ENCODE measurements at regions not wholly inside any gene's neighbourhood (a gene's known extent, or its start where the extent isn't known, plus 50 kb on each side); places are given as distances from the start of the nearest gene placed in this dataset.
"Not testable (repeated sequence)": the region's sequence is repeated elsewhere in the genome, so short reads cannot be mapped to it uniquely, and the experiment has no call there.

DNA sequence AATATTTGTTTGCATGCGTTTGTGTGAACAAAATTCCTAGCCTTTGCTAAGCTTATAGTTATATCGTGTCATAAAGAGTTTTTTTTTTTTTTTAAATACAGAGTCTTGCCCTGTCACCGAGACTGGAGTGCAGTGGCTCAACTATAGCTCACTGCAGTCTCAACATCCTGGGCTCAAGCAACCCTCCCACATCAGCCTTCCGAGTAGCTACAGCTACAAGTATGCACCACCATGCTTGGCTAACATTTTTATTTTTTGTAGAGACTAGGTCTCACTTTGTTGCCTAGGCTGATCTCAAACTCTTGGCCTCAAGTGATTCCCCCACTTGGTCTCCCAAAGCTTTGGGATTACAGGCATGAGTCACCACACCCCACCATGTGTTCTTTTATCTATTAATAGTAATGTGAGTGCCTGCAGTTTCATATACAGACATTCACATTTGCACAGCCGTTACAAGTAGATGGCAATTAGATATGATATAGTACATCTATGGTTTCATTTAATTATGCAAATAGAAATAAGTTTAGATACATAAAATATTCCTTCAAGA is 848.6 kb downstream of the PDCD6IP start:
- DNase-seq (ENCODE audit: low spot score): no peak

DNA sequence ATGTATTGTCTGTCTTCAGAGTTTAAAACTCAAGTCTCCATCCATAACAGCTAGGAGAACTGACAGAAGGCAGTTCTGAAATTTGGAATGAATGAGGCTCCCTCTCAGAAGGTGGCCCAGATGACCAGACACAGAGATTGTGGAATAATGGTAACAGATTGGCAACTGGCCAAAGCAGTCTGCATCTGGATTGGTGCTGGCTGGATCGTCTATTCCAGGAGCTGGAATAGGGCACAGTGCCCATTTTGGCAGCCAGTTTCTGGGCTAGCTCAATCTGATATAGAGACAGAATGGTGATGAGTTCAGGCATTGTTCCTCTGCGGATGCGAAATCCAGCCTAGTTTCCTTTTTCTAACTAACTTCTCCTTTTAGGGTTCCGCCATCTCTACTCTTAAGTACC is 851.7 kb downstream of the PDCD6IP start:
- no peak for DNase-seq (ENCODE audit: low spot score)

- DNase-seq (ENCODE audit: low spot score): no peak
Measured at GRCh38 chr3:34668915-34669314, 870.5 kb downstream of the PDCD6IP start.

GRCh38 chr3:34669490-34669889 is 871.1 kb downstream of the PDCD6IP start:
- no peak for DNase-seq (ENCODE audit: low spot score)

DNA sequence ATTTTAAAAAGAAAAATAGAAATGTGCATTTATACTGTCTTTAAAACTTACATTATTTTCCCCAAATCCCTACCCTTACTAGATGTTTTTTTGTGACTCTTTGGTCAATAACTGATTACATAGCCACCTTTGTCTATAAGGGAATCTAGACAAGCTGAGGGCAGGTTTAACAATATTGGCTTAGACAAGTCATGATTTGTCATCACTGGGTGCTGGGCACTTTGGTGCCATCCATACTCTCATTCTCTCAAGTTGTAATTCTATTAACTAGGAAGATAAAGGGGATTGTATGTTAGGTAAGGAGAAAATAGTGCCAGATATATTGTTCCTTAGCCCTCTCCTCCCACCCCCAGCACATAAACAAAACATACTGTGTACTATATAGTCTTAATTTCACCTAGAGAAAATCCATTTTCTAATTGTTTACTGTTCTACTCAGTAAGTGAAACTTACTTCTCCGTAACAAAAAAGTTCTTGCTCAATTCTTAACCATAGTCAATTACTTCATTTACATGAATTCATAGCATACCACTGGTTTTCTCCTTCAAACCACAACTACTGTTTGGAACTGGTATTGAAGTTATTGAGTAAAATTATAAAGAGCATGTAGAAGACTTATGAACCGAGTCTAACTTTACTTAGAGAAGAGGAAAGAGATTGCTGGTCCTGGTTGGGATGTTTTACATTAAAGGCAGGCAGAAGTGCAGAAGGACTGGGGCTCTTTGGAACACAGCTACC is 877.1 kb downstream of the PDCD6IP start:
- DNase-seq (ENCODE audit: low spot score): no peak

DNA sequence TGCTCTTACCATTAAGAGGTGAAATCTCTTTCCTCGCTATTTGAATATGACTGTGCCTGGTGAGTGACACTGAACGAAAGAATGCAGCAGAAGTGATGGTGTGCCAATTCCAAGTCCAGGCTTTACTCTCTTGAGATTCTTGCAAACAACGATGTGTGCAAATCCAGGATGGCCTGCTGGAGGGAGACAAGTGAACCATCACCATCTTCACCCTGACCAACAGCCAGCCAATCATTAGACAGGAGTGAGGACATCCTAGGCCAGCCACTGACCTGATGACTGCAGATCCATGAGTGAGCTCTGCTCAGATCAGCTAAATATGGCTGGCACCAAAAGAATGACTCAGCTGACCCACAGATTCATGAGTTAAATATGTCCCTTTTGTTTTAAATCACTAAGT is 878.0 kb downstream of the PDCD6IP start:
- DNase-seq (ENCODE audit: low spot score): no peak

DNA sequence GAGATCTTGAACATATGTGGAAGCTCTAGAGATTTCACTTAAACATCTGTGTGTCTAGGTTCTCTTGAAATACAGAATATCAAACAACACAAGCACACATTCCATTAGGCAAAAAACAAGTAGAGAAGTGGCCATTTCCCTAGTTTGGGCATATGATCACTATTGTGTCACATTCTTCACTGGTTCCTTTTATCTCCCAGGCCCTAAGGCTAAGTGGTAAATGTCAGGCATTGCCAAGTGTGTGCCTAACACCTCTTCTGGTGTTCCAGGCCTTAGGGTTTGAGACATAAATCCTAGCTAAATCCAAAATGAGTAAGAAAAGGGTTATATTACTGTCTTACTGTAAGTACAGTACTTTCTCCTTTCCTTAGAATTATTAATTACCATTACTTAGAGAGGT is 880.1 kb downstream of the PDCD6IP start:
- DNase-seq (ENCODE audit: low spot score): no peak

DNA sequence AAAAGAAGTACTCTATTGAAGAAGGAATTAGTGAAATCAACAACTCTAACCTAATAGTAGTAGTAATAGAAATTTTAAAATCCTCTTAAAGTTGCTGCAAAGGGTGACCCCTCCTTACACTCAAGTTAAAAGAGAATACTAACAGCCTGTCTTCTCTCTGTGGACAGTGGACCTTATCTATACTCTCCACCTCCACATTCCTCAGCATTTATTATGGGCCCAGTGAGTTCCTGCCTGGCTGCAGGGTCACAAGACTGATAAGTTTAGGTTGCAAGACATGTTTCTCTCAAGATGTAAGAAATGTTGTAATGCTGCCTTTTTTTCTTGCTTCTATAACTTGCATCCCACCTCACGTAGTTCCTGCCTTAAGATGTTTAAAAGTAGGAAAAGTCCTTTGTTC is 880.6 kb downstream of the PDCD6IP start:
- DNase-seq (ENCODE audit: low spot score): not testable (repeated sequence)

DNA sequence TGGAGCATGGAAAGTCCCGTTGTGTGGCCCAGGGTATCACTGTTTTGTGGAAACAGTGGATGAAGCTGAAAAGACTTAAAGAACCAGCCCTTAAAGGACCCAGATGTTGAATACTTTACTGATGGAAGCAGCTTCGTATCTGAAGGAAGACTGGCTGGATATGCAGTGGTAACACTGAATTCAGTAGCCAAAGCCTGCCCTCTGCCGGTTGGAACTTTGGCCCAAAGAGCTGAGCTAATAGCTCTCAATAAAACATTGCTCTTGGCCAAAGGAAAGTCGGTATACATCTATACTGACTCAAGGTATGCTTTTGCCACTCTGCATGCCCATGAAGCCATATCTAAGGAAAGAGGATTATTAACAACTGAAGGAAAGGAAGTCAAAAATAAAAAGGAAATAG is 885.4 kb downstream of the PDCD6IP start:
- no peak for DNase-seq (ENCODE audit: low spot score)

DNA sequence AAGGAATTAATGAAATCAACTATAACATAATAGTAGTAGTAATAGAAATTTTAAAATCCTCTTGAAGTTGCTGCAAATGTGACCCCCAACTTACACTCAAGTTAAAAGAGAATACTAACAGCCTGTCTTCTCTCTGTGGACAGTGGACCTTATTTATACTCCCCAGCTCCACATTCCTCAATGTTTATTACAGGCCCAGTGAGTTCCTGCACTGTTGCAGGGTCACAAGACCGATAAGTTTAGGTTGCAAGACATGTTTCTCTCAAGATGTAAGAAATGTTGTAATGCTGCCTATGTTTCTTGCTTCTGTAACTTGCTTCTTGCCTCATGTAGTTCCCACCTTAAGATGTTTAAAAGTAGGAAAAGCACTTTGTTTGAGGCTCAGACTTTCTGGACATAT is 888.1 kb downstream of the PDCD6IP start:
- no peak for DNase-seq (ENCODE audit: low spot score)

DNA sequence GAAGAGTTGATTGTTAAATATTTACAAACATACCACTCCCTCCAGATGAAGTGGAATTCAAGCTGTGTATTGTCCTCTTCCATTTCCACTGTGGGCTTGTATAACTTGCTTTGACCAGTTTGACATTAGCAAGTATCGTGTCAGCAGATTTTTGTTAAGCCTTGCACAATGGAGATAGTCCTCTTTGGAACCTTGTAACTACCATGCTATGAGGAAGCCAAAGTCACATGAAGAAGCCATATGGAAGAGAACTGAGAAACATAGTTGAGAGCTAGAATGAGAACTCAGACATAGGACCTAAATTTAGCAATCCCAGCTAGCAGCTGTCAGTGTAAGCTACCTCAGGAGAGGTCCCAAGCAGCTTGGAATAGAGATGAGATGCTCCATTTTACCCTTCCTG is 889.2 kb downstream of the PDCD6IP start:
- DNase-seq (ENCODE audit: low spot score): no peak

GRCh38 chr3:34696831-34697230 is 898.4 kb downstream of the PDCD6IP start:
- no peak for DNase-seq (ENCODE audit: low spot score)

DNA sequence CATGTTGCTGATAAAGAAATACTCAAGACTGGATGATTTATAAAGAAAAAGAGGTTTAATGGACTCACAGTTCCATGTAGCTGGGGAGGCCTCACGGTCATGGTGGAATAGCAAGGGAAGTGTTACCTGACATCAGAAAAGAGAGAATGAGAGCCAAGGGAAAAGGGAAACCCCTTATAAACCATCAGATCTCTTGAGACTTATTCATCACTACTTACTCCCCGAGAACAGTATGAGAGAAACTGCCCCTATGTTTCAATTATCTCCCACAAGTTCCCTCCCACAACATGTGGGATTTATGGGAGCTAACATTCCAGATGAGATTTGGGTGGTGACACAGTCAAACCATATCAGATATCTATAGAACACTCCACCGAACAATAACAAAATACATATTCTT is 904.6 kb downstream of the PDCD6IP start:
- DNase-seq (ENCODE audit: low spot score): no peak

DNA sequence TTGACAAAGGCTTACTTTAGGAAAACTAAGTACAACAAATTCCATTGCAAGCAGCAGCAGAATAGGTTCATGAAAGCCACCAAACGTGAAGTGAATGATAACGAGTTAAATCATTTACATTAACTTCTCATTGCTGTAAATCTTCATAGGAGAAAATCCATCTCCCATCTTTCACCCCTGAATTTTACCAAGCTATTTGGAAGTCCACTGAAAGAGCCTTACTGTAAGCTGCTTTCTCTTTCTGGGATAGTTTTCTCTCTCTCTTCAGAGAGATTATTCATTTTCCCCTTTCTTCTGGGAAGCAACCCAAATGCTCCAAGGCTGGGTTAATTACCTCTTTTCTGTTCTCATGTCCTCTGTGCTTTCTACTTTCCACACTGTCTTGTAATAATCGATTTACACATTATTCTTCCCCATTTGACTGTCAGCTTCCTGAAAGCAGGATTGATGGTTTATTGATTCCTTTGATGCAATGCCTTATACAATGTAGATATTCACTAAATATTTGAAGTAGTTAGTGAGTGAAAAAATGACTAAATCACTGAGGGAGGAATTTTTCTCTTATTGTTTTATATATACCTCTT is 914.3 kb upstream of the ARPP21 start:
- DNase-seq (ENCODE audit: low spot score): no peak

GRCh38 chr3:34725774-34726173 is 913.6 kb upstream of the ARPP21 start:
- DNase-seq (ENCODE audit: low spot score): no peak

DNA sequence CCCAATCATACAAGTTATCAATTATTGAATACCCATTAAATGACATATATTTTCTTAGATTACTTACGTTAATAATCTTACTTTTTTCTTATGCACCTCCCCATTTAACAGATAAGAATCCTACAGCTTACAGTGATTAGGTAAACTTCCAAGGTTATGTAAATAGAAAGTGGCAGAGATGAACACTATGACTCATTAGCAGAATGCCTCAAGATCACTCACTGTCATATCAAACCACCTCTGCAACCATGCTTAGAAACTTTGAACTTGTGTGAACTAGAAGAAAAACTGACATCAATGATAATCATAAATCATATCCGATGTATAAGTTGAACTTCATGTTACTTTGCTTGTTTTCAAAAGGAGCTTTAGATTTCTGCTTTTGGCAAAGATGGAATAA is 911.6 kb upstream of the ARPP21 start:
- DNase-seq (ENCODE audit: low spot score): no peak

DNA sequence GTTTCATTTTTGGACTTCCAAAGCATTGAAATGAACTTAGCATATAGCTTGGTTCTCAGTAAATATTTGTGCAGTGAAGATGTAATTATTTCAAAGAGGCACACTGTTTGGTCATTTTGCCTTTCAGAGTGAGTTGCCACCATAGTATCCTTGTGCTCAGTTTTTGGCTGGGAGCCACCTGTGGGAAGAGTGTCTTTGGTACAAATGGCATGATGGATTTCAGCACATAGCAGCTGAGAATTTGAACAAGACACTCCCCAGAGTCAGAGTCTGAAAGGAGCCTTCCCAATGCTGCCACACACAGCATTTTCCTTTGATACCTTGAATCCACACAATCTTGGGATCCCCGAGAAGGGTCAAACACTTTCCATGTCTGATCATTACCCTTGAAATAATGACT is 897.2 kb upstream of the ARPP21 start:
- no peak for DNase-seq (ENCODE audit: low spot score)

DNA sequence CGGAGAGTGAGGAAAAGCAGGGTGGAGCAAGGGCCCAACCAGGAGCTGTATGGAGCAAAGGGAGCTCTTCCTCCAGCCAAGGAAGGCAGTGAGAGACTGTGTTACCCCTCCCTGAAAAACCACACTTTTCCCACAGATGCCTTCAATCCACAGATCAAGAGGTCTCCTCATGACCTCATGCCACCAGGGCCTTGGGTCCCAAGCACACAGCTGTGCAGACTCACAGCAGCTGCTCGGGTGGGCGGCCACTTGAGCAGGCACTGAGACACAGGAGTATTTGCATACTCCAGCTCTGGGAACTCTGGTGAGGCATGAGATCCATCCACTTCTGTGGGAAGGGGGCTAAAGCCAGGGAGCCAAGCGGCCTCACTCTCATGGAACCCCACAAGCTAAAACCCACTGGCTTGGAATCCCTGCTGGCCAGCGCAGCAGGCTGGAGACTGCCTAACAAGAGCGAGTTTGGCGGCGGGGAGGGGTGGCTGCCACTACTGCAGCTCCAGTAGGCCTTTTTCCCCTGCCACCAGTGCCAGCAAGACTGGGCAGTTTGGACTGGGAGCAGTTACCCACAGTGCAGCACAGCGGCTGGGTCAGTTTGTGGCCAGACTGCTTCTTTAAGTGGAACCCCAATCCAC is 880.6 kb upstream of the ARPP21 start:
- DNase-seq (ENCODE audit: low spot score): no peak

DNA sequence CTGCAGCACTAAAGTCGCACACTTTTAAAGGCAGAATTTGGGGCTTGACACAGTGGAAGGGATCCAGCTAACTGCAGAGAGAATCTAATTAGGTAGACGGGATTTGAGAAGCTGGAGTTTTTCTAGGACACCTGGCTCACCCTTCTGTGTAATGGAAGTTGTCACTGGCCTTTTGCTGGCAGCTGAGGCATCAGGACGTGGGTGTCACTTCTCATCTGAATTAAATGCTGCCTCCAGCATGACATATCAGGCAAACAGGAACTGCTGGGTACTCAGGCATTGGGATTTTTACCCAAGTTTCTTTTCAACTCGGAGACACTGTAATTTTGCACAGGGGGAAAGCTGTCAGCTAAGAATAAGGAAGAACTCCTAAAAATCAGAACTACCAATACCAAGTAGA is 861.9 kb upstream of the ARPP21 start:
- no peak for DNase-seq (ENCODE audit: low spot score)

- DNase-seq (ENCODE audit: low spot score): no peak
Measured at GRCh38 chr3:34779092-34779491, 860.2 kb upstream of the ARPP21 start.

DNA sequence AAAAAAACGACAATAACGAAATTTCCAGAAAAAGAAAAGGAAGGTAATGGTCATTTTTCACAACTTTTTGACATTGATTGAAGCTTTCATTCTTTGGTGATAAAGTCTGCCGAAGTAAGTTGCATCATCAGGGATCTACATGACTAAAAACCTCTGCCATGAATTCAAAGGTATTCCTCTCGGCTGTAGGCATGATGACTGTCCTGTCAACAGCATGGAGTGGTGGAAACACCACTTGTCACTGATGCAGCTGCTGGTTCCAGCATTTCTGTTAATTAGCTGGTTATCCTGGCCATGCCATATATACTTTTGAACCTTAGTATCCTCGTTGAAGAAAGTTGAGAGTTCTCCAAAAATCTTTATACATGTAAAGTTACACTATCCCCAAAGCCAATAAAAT is 859.0 kb upstream of the ARPP21 start:
- DNase-seq (ENCODE audit: low spot score): no peak

GRCh38 chr3:34780973-34781372 is 858.4 kb upstream of the ARPP21 start:
- DNase-seq (ENCODE audit: low spot score): no peak

GRCh38 chr3:34782871-34783270 is 856.5 kb upstream of the ARPP21 start:
- no peak for DNase-seq (ENCODE audit: low spot score)
